ENCODE measurements at regions not wholly inside any gene's neighbourhood (a gene's known extent, or its start where the extent isn't known, plus 50 kb on each side); places are given as distances from the start of the nearest gene placed in this dataset.
"Not testable (repeated sequence)": the region's sequence is repeated elsewhere in the genome, so short reads cannot be mapped to it uniquely, and the experiment has no call there.

DNA sequence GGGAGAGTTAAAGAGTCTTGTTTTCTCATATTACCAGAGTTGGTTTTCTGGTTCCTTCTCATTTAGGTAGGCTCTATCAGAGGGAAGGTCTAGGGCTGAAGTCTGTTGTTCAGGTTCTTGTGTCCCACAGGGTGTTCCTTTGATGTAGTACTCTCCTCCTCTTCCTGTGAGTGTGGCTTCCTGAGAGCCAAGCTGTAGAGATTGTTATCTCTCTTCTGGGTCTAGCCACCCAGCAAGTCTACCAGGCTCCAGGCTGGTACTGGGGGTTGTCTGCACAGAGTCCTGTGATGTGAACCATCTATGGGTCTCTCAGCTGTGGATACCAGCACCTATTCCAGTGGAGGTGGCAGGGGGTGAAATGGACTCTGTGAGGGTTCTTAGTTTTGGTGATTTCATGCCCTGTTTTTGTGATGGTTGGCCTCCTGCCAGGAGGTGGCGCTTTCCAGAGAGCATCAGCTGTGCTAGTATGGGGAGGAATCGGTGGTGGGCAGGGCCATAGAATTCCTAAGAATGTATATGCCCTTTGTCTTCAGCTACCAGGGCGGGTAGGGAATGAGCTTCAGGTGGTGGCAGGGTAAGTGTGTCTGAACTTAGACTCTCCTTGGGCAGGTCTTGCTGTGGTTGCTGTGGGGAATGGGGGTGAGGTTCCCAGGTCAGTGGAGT is 65.5 kb upstream of the OLIG3 start:
- TF ChIP-seq, protein P1, sequence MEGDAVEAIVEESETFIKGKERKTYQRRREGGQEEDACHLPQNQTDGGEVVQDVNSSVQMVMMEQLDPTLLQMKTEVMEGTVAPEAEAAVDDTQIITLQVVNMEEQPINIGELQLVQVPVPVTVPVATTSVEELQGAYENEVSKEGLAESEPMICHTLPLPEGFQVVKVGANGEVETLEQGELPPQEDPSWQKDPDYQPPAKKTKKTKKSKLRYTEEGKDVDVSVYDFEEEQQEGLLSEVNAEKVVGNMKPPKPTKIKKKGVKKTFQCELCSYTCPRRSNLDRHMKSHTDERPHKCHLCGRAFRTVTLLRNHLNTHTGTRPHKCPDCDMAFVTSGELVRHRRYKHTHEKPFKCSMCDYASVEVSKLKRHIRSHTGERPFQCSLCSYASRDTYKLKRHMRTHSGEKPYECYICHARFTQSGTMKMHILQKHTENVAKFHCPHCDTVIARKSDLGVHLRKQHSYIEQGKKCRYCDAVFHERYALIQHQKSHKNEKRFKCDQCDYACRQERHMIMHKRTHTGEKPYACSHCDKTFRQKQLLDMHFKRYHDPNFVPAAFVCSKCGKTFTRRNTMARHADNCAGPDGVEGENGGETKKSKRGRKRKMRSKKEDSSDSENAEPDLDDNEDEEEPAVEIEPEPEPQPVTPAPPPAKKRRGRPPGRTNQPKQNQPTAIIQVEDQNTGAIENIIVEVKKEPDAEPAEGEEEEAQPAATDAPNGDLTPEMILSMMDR (IDR thresholded peaks at IDR 0.05; ENCODE audit: insufficient read depth, low read length) = not testable (repeated sequence)
- not testable (repeated sequence) for TF ChIP-seq POLR2AphosphoS5 (IDR thresholded peaks at IDR 0.05; ENCODE audit: low read depth); SPI1 (IDR thresholded peaks at IDR 0.05; ENCODE audit: borderline replicate concordance, low read depth)
- TF ChIP-seq, protein P2, sequence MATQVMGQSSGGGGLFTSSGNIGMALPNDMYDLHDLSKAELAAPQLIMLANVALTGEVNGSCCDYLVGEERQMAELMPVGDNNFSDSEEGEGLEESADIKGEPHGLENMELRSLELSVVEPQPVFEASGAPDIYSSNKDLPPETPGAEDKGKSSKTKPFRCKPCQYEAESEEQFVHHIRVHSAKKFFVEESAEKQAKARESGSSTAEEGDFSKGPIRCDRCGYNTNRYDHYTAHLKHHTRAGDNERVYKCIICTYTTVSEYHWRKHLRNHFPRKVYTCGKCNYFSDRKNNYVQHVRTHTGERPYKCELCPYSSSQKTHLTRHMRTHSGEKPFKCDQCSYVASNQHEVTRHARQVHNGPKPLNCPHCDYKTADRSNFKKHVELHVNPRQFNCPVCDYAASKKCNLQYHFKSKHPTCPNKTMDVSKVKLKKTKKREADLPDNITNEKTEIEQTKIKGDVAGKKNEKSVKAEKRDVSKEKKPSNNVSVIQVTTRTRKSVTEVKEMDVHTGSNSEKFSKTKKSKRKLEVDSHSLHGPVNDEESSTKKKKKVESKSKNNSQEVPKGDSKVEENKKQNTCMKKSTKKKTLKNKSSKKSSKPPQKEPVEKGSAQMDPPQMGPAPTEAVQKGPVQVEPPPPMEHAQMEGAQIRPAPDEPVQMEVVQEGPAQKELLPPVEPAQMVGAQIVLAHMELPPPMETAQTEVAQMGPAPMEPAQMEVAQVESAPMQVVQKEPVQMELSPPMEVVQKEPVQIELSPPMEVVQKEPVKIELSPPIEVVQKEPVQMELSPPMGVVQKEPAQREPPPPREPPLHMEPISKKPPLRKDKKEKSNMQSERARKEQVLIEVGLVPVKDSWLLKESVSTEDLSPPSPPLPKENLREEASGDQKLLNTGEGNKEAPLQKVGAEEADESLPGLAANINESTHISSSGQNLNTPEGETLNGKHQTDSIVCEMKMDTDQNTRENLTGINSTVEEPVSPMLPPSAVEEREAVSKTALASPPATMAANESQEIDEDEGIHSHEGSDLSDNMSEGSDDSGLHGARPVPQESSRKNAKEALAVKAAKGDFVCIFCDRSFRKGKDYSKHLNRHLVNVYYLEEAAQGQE (IDR thresholded peaks at IDR 0.05; ENCODE audit: insufficient replicate concordance, low read depth) = not testable (repeated sequence)

Measured in HL-60 (cell line).